Suprapubic skin (tissue), 4 donors: ENCODE measurements at regions not wholly inside any gene's neighbourhood (a gene's known extent, or its start where the extent isn't known, plus 50 kb on each side); places are given as distances from the start of the nearest gene placed in this dataset.
"Not testable (repeated sequence)": the region's sequence is repeated elsewhere in the genome, so short reads cannot be mapped to it uniquely, and the experiment has no call there.

Experiments
- DNase-seq, 2 donors: peaks; one replicate each; pipeline ENCODE4 v3.0.0-alpha.2; 2019; ENCODE audit warnings: low spot score in 2 of 2
- H3K27ac ChIP-seq: fragments of 200-600 bp; sonication (generic); one replicate; pipeline ENCODE4 v1.5.1; 2019
- H3K27me3 ChIP-seq: fragments of 200-600 bp; sonication (generic); one replicate; pipeline ENCODE4 v1.5.1; 2019
- H3K36me3 ChIP-seq: fragments of 200-600 bp; sonication (generic); one replicate; pipeline ENCODE4 v1.5.1; 2019
- H3K4me1 ChIP-seq: fragments of 200-600 bp; sonication (generic); one replicate; pipeline ENCODE4 v1.5.1; 2019
- H3K4me3 ChIP-seq: fragments of 200-600 bp; sonication (generic); one replicate; pipeline ENCODE4 v1.5.1; 2019; ENCODE audit warnings: mild to moderate bottlenecking
- H3K9me3 ChIP-seq: fragments of 200-600 bp; sonication (generic); one replicate; pipeline ENCODE4 v1.5.1; 2019
- CTCF ChIP-seq, 2 donors: fragments of 200-600 bp in 1 of 2; fragments of 450-650 bp in 1 of 2; sonication (generic) in 1 of 2; IDR thresholded peaks; one replicate each; pipeline ENCODE4 v1.5.1; 2016 to 2019; ENCODE audit warnings: antibody characterized with exemption in 2 of 2, mild to moderate bottlenecking in 1 of 2, moderate library complexity in 1 of 2
- EP300 ChIP-seq: sonication (generic); formaldehyde crosslinking; IDR thresholded peaks from one replicate; pipeline ENCODE4 v1.6.1; 2017; ENCODE audit warnings: antibody characterized with exemption
- POLR2A ChIP-seq, 2 donors: fragments of 450-650 bp; IDR thresholded peaks; one replicate each; pipeline ENCODE4 v1.6.1; 2017; ENCODE audit warnings: antibody characterized with exemption in 2 of 2, mild to moderate bottlenecking in 2 of 2, moderate library complexity in 2 of 2
- POLR2AphosphoS5 ChIP-seq, 3 donors: sonication (generic); formaldehyde crosslinking; IDR thresholded peaks; one replicate each; pipeline ENCODE4 v1.6.1; 2017; ENCODE audit warnings: antibody characterized with exemption in 3 of 3
- WGBS: methylation state at CpG from one replicate; pipeline ENCODE4 v1.1.5; 2018; 5-methylcytosine and 5-hydroxymethylcytosine counted together

GRCh38 chr3:118803096-118803476, 231.6 kb downstream of the IGSF11 start:
- no peak for DNase-seq
- Histone ChIP-seq H3K27me3 (no peaks in the 10 kb centered on the region), H3K9me3 (no peaks in the 10 kb centered on the region), H3K4me1 (no peaks in the 10 kb centered on the region), H3K27ac (no peak overlapping the region), H3K36me3 (no peaks in the 10 kb centered on the region), H3K4me3 (no peak overlapping the region)
- 87% methylated on average over 3 of the region's 3 CpGs for WGBS
- TF ChIP-seq CTCF (IDR thresholded peaks at IDR 0.05) (no peak), POLR2AphosphoS5 (IDR thresholded peaks at IDR 0.05) (no peak), POLR2A (IDR thresholded peaks at IDR 0.05) (no peak), EP300 (no peak)

GRCh38 chr3:118805007-118805406, 229.6 kb downstream of the IGSF11 start:
- Histone ChIP-seq H3K27ac (no peak overlapping the region), H3K4me3 (no peak overlapping the region), H3K4me1 (no peaks in the 10 kb centered on the region), H3K36me3 (no peaks in the 10 kb centered on the region), H3K9me3 (no peaks in the 10 kb centered on the region), H3K27me3 (no peaks in the 10 kb centered on the region)
- 54% methylated on average over 2 of the region's 2 CpGs for WGBS
- no peak for DNase-seq
- no peak for TF ChIP-seq POLR2AphosphoS5 (IDR thresholded peaks at IDR 0.05)
- TF ChIP-seq POLR2A (IDR thresholded peaks at IDR 0.05): no peak
- no peak for TF ChIP-seq EP300
- TF ChIP-seq CTCF (IDR thresholded peaks at IDR 0.05): no peak

- TF ChIP-seq POLR2A (IDR thresholded peaks at IDR 0.05) (no peak), CTCF (IDR thresholded peaks at IDR 0.05) (no peak)
- WGBS: 95% methylated on average over 5 of the region's 5 CpGs
These were observed 228.2 kb downstream of the IGSF11 start for GRCh38 chr3:118806423-118806822.

GRCh38 chr3:118807349-118807748, 227.3 kb downstream of the IGSF11 start:
- not testable (repeated sequence) for H3K4me3 ChIP-seq, H3K27ac ChIP-seq, H3K9me3 ChIP-seq, H3K36me3 ChIP-seq, DNase-seq, H3K4me1 ChIP-seq, H3K27me3 ChIP-seq
- 86% methylated on average over 2 of the region's 2 CpGs for WGBS

More at GRCh38 chr3:118806423-118806822, 228.2 kb downstream of the IGSF11 start:
- Histone ChIP-seq H3K27me3 (no peaks in the 10 kb centered on the region), H3K4me1 (no peaks in the 10 kb centered on the region), H3K27ac (no peak overlapping the region), H3K9me3 (no peaks in the 10 kb centered on the region), H3K36me3 (no peaks in the 10 kb centered on the region), H3K4me3 (no peak overlapping the region)
- no peak for DNase-seq

- no peak for DNase-seq
- H3K4me1 ChIP-seq: no peaks in the 10 kb centered on the region
- H3K9me3 ChIP-seq: no peaks in the 10 kb centered on the region
- 67% methylated on average over 6 of the region's 6 CpGs for WGBS
- H3K36me3 ChIP-seq: no peaks in the 10 kb centered on the region
- no peak overlapping the region for H3K27ac ChIP-seq
- H3K4me3 ChIP-seq: no peak overlapping the region
- H3K27me3 ChIP-seq: no peaks in the 10 kb centered on the region
- TF ChIP-seq POLR2AphosphoS5 (IDR thresholded peaks at IDR 0.05): no peak
- no peak for TF ChIP-seq CTCF (IDR thresholded peaks at IDR 0.05)
- TF ChIP-seq POLR2A (IDR thresholded peaks at IDR 0.05): no peak
- no peak for TF ChIP-seq EP300
These were observed 225.9 kb downstream of the IGSF11 start for GRCh38 chr3:118808723-118809122.

- 81% methylated on average over 9 of the region's 9 CpGs for WGBS
- no peaks in the 10 kb centered on the region for H3K4me1 ChIP-seq
- no peak for TF ChIP-seq POLR2AphosphoS5 (IDR thresholded peaks at IDR 0.05)
- TF ChIP-seq POLR2A (IDR thresholded peaks at IDR 0.05): no peak
- no peak for TF ChIP-seq EP300
- TF ChIP-seq CTCF (IDR thresholded peaks at IDR 0.05): no peak
These were observed 224.7 kb downstream of the IGSF11 start for GRCh38 chr3:118809696-118810498.

More at GRCh38 chr3:118809696-118810498, 224.7 kb downstream of the IGSF11 start:
- Histone ChIP-seq H3K27me3 (no peaks in the 10 kb centered on the region), H3K36me3 (no peaks in the 10 kb centered on the region), H3K9me3 (no peaks in the 10 kb centered on the region), H3K4me3 (no peak overlapping the region), H3K27ac (no peak overlapping the region)
- no peak for DNase-seq
